Uterus (tissue), 2 donors: ENCODE measurements at regions not wholly inside any gene's neighbourhood (a gene's known extent, or its start where the extent isn't known, plus 50 kb on each side); places are given as distances from the start of the nearest gene placed in this dataset.

Experiments used
- POLR2A ChIP-seq, 2 donors: fragments of 450-650 bp; IDR thresholded peaks; one replicate each; pipeline ENCODE4 v1.6.1; 2016; ENCODE audit warnings: antibody characterized with exemption in 2 of 2, mild to moderate bottlenecking in 1 of 2, moderate library complexity in 1 of 2
- TF ChIP-seq, protein P1 (sequence below), 4 experiments: fragments of 200-600 bp in 2 of 4; fragments of 450-650 bp in 2 of 4; sonication (generic) in 2 of 4; IDR thresholded peaks; one replicate each; pipeline ENCODE4 v1.5.1; 2016 to 2019; ENCODE audit warnings: antibody characterized with exemption in 4 of 4, mild to moderate bottlenecking in 2 of 4, moderate library complexity in 1 of 4

DNA sequence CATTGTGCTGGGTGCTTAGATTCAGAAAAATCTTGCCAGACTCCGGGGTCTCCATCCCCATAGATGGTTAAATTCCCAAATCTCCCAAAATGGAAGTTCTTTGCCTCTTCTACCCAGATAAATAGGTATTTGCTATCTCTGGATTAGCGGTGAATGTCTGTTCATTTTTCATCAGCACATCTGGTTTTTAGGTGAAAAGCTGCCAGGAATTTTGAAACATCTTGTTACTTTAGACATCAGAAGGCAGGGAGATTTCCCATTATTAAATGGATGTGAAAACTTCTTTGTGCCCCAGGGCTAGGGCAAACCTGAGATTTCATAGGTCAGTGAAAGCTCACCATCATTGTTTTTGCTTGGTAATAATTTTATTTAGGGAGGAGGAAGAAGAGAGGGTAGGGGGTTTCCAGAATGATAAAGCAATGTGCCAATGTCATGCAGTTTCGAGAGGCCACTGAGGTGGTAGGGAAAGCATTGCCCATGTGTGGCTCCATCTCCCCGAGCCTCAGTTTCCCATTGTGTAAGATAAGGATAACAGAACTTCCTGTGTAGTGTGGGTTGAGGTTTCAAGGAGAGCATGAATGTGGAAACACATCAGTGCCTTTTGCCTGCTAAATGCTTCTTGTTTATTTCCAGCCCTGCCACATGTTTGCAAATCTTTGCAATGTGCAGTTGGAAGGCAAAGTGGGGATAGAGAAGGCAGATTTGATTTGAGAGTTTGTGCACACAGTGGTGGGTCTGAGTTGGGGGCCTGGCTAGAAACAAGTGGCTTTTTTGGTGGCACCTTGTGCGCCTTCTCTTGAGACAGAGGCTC is 147.2 kb upstream of the KLF4 start:
- TF ChIP-seq, protein P1, sequence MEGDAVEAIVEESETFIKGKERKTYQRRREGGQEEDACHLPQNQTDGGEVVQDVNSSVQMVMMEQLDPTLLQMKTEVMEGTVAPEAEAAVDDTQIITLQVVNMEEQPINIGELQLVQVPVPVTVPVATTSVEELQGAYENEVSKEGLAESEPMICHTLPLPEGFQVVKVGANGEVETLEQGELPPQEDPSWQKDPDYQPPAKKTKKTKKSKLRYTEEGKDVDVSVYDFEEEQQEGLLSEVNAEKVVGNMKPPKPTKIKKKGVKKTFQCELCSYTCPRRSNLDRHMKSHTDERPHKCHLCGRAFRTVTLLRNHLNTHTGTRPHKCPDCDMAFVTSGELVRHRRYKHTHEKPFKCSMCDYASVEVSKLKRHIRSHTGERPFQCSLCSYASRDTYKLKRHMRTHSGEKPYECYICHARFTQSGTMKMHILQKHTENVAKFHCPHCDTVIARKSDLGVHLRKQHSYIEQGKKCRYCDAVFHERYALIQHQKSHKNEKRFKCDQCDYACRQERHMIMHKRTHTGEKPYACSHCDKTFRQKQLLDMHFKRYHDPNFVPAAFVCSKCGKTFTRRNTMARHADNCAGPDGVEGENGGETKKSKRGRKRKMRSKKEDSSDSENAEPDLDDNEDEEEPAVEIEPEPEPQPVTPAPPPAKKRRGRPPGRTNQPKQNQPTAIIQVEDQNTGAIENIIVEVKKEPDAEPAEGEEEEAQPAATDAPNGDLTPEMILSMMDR (IDR thresholded peaks at IDR 0.05) = no peak
- no peak for TF ChIP-seq POLR2A (IDR thresholded peaks at IDR 0.05)
